Activated T-helper 9 cell treated with anti-CD3 and anti-CD28 coated beads, Interleukin-2, amount 50 U/mL, for 16 hours (primary cell): ENCODE measurements at regions not wholly inside any gene's neighbourhood (a gene's known extent, or its start where the extent isn't known, plus 50 kb on each side); places are given as distances from the start of the nearest gene placed in this dataset.

Experiments used
- DNase-seq: peaks from one replicate; pipeline ENCODE4 v3.0.0-alpha.2; 2020; ENCODE audit warnings: low read depth

DNA sequence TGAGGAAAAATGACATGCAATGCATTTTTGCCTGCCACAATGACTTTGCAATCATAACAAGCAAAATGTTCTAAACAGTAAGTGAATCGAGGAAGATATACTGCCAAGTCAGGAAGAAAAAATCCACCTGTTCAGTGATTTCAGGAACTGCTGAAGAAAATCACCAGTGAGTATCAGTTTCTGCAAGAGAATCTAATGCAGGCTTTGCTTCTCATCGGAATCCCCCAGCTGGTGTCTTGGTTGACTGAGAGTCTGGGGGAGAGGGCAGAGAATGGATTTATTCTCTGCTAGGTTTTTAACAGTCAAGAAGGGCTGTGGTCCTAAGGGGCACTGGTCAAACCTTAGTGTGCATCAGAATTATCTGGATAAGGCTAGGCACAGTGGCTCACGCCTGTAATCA lies 363.4 kb downstream of the CDH26 start:
- DNase-seq: no peak

DNA sequence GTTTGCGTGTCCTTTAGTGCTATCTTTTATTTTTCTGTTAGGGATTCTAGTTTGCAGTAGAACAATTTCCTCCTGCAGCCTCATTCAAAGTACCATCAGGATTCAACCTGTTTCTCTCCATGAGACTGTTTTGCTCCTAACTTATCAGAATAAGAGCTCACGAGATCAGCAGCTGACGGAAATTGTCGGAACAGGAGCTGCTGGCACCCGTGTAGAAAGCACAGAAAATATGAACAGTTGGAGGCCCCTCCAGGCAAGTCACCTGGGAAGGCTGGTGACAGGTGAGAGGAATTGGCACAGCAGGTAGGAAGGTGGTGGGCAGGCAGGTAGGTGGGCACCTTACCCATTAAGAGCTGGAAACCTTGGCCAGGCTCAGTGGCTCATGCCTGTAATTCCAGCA lies 368.6 kb downstream of the CDH26 start:
- no peak for DNase-seq

DNA sequence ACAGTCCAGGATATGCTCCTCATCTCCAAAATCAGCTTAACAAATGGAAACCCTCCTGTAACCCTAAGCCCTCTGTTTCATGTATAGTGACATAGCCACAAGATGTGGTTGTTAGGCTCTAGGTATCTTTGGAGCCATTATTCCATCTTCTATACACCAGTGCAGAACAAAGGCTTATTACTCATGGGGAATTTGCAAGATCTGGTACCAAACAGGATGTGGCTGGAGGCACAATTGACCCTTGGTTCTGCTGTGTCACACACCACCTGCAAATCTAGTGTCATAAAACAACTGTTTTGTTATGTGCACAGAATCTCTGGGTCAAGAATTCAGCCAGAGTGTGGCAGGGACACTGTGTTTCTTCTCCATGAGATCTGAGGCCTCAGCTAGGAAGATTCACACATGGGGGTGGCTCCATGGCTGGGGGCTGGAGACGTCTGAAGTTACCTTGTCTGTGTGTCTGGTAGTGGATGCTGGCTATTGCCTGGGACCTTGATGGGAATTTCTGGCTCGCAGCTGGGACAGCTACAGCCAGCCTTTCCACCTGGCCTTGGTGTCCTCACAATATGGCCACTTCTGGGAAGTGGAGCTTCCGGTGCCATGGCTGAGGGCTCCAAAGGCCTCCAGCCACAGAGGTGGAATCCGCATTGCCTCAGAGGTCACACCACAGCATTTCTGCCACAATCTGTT lies 369.9 kb downstream of the CDH26 start:
- no peak for DNase-seq

DNA sequence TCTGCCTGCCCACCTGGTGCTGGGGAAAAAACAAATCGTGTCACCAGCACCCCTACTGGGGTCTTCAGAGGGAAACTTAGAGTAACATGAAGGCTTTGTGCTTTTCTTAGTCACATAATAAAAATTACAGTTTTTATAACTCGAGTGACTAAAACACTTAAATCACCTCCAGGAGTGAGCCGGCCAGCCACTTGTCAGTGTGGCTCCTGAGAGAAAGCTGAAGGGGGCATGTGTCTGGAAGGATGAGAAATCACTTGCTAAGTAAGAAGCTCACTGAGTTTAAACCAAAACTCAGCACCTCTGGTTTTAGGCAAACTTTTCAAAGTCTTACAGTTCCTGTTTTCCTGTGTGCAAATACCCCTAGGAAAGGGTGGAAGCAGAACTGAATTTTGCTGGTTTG lies 372.2 kb downstream of the CDH26 start:
- no peak for DNase-seq

DNA sequence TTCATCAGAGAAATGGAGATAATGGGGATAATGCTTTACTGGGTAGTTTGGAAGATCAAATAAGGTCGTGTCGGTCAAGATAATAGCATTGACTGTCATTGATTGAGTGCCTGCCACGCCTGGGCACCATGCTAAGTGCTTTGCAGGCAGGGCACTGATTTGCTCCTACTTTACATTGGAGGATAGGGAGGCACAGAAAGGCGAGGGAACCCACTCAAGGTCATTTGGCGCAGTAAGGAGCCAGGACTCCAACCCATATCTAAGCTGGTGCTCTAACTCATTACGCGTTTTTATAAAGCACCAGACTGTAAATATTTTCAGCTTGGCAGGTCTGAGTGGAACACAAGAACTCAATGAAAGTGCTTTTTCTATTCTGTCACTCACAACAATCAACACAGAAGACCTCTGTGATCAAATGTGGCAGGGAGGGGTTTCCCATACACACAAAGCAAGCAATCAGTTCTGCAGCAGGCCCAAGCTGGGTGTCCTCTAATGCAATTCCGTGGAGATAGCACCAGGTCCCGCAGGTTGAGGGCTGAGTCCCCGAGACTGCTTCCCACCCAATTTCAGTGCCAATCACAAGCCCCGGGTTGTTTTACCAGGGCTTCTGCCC lies 373.6 kb downstream of the CDH26 start:
- no peak for DNase-seq

DNA sequence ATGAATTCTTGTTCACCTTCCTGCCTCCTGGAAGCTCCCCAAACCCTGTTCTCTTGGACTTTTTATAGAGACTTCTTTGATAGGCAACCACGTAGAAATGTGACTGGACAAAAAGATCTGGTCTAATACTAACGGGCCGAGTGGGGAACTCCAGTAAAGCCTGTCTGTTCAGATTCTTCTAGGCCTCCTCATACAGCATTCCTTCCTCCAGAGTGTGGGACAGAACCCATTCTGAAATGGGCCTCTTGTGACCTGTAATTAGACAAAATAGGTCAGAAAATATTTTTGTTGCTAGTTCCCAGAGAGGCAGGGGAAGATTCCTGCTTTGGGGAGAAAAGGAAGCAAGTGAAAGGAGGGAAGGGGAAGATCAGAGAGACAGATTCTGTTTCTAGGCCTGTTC lies 374.3 kb downstream of the CDH26 start:
- DNase-seq: no peak

DNA sequence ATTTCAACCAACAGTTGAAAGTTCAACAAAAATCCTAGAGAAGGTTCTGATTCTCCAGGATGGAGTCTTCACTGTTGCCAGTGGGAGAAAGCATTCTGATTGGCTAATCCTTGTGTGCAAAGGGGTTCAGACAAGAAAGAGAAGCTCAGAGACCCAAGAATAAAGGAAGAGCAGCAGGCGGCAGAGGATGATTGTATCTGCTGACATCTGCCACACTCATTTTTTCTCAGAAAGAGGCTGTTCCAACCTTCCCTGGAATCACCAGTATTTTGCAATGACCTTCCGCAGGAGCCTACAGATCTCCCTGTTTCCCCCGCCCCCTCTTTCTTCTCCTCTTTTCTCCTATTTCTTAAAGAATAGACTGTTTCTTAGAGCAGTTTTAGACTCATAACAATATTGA lies 376.7 kb downstream of the CDH26 start:
- no peak for DNase-seq

DNA sequence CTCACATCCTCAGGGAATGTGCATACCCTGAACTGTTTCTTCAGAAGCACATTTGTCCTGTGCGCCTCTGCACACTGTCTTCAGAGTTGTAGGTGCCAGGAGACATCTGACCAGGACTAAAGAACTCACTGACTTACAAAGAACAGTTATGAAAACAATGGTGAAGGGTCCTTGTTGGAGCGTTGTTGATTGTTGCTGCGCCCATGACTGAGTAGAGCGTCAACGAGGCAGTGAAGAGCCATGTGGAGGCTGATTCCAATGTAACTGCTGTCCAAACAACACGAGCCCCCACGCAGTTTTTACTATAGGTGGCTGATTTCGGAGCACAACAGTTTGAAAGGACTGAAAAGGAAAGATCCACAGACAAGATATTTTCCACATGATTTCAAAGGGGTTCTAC lies 380.3 kb downstream of the CDH26 start:
- DNase-seq: no peak

DNA sequence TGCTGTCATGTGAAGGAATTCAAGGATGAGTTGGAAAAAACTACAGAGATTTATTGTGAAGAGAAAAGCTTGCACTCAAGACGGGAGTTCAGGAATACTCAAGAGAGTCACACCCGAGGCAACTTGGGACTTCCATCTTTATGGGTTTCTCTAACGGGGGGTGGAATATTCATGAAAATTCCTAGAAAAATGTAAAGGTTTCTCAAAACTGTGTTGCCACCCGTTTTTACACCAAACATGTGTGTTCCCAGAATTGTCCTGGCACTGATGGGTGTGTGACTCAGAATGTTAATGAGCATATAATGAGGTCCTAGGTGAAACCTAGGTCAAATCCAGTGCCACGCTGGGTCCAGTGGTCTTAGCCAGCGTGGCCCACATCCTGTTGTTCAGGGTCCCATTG lies 381.5 kb downstream of the CDH26 start:
- no peak for DNase-seq

DNA sequence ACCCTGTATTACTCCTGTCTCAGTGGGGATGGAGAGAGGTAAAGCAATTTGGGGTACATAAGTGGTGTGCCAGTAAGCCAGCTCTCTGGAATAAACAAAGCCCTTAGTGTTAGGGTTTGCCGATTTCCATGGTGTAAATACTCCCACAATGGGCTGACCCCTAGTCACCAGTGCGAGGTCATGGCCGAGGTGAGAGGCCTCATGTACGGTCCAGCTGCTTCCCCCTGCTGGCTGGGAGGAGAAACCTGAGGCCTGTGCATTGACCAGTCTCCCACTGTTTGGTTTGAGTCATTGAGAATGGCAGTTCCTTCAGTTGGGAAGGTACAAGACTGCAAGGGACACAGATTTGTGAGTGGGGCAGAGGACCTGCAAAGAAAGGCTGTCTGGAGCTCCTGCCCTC lies 382.0 kb downstream of the CDH26 start:
- DNase-seq: no peak

DNA sequence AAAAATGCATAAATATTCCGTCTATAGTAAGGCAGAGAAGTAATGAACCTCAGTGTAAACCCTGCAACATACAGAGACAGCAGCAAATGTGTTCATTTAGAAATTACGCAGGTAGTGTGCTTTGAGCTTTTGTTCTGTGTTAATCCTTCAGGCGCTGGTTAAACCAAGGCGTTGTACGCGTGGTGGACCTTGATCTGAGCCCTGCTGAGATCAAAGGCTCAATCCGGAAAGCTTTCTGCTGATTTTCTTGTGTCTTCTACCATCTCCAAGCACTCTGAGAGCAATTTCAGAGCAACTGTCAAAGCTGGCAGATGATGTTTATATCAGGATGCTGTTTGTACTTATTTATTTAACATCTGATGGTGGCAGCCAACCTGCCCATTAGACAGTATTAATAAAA lies 382.8 kb downstream of the CDH26 start:
- DNase-seq: no peak

DNA sequence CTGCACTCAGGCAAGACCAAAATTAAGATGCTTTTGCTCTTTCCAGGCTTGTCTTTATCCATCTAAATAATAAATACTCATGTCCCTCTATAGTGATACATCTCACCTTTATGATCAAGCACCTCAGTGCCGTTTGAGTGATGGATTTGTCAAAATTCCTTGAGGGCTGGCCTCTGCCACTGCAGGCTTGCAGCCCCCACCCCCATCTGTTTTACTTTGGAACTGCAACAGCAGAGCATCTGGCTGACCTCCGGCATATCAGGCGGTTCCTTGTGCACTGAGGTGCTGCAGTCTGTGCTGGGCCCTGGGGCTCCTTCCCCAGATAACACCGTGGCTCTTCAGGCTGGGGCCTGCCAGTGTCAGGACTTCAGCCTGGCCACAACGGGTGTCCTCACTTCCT lies 386.9 kb downstream of the CDH26 start:
- DNase-seq: no peak

DNA sequence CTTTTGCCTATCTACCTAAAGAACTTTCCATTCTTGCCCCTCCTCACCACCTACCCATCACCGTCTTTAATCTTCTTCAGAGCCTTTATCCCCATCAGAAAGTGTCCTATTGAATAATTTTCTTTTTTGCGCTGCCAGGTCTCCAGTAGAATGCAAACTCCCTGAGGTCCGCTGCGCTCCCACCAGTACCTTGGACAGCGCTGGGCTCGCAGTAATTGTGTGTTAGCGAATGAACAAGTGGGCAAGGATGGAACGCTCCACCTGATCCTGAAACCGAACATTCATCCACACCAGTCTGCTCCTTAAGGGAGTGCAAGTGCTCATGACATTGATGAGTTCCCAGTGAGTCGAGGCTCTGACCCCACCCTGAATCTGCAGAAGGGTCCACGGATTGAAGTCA lies 391.2 kb downstream of the CDH26 start:
- no peak for DNase-seq

DNA sequence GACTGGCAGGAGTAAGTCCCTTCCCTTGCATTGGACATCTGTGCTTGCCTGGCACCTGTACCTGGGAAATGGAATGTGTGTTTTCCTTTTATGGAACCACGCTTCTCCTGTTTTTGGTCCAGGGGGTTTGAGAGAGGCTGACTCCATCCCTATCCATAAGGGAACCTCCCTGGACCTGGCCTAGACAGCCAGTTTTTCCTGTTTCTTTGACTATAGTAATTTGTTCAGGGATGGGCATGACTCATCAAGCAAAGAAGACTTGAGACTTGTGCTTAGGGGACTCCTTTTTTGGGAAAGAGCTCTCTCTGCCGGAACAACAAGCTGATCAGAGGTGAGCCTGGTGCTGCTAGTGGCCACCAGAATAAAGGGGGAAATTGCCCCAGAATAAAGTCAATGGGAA lies 393.8 kb downstream of the CDH26 start:
- no peak for DNase-seq

DNA sequence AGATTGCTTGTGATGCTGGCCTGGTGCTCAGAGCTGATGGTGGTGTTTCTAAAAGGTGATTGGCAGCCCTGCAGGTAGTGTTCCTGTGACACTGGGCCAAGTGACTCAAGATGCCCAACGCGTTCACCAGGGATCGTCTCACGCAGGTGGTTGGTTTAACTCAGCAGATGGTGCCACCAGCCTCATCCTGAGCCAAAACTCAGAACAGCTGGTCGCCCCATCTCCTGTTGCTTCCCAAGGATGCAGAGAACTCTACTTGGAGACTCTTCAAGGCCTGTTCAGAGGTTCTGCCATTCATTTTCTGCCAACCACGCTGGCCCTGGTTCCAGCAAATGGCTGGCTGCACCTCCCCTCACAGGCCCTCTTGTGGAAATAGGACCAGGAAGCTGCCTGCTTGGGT lies 394.4 kb downstream of the CDH26 start:
- DNase-seq: no peak

DNA sequence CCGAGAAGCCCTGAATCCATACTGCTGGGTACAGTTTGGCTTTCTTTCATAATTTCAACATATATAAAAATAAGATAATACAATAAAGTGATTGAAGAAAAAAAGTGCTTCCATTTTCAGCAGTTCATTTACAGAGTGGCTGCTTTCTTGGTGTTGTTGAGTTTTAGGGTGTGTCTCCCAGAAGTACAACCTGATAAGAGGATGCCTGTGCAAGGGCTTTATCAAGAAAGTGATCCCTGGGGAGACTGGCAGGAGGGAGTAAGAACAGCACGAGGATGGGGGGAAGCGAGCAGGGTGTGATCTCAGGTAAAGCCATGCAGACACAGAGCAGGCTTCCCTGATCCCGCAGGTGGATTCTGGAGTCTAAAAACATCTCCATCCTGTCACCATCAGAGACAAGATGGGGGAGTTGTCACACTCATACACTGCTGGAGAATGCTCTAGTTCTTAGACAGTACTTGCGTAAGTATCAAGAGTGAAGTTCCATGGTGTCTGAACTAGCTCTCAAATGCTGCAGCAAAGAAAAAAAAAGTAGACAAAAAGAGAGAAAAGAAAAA lies 395.9 kb downstream of the CDH26 start:
- DNase-seq: no peak

DNA sequence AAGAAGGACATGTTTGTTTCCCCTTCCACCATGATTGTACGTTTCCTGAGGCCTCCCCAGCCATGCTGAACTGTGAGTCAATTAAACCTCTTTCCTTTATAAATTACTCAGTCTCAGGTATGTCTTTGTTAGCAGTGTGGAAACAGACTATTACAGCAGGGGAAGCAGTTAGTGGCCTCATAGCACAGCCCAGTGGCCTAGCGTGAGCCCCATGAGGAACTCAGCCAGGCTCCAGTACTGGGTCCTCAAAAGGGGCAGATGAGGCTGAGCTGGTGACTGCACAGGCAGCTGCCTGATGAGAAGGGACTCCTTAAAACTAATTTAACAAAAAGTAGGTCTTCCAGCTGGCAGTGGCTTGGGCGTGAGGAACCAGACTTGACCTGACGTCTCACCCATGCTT lies 399.9 kb downstream of the CDH26 start:
- DNase-seq: no peak

DNA sequence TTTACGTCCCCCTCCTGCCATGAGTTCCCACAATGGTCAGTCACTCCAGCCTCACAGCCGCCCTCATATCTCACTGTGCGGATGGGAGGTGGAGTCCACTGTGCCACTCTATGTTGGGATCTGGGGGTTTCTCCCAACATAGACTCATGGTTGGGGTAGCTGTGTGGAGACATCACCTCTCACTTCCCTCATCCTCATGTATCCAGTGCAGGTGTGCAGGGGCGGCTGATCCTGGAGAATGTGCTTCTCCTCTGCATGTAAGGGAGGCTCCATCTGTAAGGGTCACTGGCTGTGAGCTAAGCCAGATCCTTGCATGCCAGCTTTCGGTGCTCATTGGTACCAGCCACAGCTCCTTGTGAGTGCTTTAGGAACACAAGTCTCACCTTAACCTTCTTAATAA lies 400.8 kb downstream of the CDH26 start:
- DNase-seq: no peak

DNA sequence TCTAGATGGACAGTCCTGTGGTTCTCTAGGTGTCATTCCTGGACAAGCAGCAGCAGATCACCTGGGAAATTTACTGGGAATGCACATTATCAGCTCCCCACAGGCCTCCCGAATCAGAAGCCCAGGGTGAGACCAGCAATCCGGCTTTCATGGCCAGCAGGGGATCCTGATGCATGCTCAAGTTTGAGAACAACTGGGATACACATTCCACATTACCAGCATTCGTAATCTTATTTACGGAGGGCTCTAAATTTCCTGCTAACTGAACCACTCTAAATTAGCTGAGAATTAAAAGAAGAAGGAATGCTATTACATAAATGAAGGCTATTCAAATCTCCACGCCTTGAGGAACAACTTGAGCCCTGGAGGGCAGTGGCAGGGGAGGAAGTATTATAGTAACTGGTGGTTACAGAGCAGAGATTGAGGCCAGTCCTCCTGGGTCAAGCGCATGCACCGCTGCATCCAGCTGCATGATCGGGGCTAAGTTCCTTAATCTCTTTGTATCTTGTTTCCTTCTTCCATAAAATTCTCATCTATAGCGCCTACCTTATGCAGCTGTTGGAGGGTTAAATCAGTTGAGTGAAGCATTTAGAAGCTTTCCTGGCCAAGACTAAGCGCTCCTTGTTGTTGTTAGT lies 403.7 kb downstream of the CDH26 start:
- no peak for DNase-seq

DNA sequence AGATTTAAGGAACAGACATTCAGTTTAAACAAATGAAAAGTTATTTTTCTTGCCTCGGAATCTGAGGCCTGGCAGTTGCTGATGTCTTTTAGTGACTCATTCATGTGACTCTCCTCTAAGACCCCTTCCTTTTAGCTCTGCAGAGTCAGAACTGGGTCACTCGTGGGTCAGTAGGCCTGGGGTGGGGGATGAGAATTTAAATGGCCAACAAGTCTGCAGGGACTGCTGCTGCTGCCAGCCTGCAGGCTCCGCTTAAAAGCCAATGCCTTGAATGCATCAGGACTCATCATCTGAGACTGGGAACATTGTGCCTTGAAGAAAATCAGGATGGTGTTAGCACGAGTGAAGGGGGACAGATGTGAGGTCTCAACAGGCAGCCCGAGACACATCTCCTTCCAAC lies 404.3 kb downstream of the CDH26 start:
- DNase-seq: no peak

DNA sequence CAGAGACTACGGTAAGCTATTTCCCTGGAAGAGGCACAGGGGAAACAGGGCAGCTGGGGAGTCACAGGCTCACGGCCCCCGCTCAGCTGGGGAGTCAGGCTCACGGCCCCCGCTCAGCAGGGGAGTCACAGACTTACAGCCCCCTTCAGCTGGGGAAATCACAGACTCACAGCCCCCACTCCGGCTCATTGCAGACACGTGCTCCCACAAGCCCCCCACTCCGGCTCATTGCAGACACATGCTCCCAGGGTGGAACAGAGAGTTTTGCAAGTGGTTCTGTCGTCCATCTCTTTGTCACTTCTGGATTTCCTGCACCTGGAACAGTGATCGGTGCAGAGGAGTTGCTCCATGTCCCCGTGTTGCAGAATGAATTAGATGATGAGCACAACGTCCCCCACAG lies 405.5 kb downstream of the CDH26 start:
- DNase-seq: no peak

DNA sequence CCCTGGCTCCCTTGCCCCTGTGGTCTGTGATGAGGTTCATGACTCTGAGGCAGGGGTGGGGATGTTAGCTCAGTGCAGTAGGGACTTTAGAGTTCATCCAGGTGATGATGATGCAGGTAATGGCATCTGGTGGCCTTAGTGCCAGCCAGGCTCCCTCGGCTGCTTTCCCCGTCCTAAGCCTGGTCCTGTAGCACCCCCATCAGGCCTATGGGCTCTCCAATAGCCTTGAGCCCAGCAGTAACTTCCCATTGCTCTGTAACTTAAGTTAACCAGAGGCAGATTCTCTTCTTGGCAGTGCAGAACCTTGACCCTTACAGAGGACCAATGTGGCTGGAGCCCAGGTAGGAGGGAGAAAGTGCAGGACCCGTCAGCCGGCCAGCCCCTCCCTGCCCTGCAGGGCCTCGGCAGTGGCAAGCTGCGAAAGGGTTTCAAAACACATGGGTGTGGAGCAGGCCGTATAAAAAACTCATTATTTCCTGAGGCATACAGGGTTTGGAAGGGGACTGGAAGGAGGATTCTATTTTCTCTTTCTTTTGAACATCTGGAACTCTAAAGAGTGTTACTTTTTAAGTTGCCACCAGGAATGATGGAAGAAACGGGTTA lies 406.9 kb downstream of the CDH26 start:
- no peak for DNase-seq

DNA sequence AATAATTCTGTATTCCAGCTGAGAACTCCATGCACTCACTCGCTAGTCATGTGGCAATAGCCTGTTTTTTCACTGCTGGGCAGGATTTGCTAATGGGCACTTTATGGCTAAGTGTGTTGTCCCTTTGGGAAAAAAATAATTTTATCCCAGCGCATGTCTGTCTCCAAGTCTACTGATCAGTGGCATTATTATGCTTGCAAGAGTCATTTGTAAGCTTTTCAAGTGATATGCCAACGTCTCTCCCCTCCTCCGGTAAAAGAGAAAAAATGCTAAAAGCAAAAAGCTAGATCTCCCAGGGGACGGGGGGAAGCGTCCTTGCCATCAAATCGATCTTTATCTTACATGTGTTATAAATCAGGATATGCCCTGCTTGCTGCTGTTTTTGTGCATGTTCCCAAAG lies 407.7 kb downstream of the CDH26 start:
- DNase-seq: no peak
